WTC11 (cell line): ENCODE measurements at regions not wholly inside any gene's neighbourhood (a gene's known extent, or its start where the extent isn't known, plus 50 kb on each side); places are given as distances from the start of the nearest gene placed in this dataset.

Source experiments
- ATAC-seq: fragments of 200-7000 bp; cut with Tn5 transposase; 2 replicates; pipeline ENCODE4 v1.10.0; 2021; ENCODE audit warnings: mild to moderate bottlenecking, moderate library complexity
- CTCF ChIA-PET: fragments of 300-600 bp; sonication (Branson Sonifier 250); formaldehyde crosslinking; loops from one replicate; lab custom pipeline; 2021; ENCODE audit warnings: antibody characterized with exemption; lab: Charles Lee
- POLR2A ChIA-PET: fragments of 350-600 bp; sonication (Branson Sonifier 250); formaldehyde crosslinking; loops from one replicate; lab custom pipeline; 2021; ENCODE audit warnings: antibody characterized with exemption; lab: Charles Lee
- DNase-seq: peaks from one replicate; pipeline ENCODE4 v3.0.0; 2021; ENCODE audit warnings: low spot score
- H3K27ac Mint-ChIP-seq: 2 replicates; pipeline ENCODE4 v1.8.0; 2021; ENCODE audit warnings: mixed read lengths
- H3K27me3 Mint-ChIP-seq: 2 replicates; pipeline ENCODE4 v1.8.0; 2021; ENCODE audit warnings: low read depth, mild to moderate bottlenecking, moderate library complexity, mixed read lengths
- H3K36me3 Mint-ChIP-seq: 2 replicates; pipeline ENCODE4 v1.8.0; 2021; ENCODE audit warnings: mixed read lengths
- H3K4me1 Mint-ChIP-seq: 2 replicates; pipeline ENCODE4 v1.8.0; 2022; ENCODE audit warnings: mixed read lengths
- H3K4me3 Mint-ChIP-seq: 2 replicates; pipeline ENCODE4 v1.8.0; 2021; ENCODE audit warnings: mild to moderate bottlenecking, moderate library complexity, mixed read lengths
- H3K9me3 Mint-ChIP-seq: 2 replicates; pipeline ENCODE4 v1.8.0; 2021; ENCODE audit warnings: mixed read lengths
- ATF2 ChIP-seq: sonication (generic); formaldehyde crosslinking; IDR thresholded peaks from 2 replicates; pipeline ENCODE4 v1.8.1; 2022; ENCODE audit warnings: low read depth, missing genetic modification reagents, borderline replicate concordance
- CDX4 ChIP-seq: fragments of 250-450 bp; sonication (Bioruptor Pico); IDR thresholded peaks from 2 replicates; pipeline ENCODE4 v1.9.0; 2021; ENCODE audit warnings: moderate library complexity, mild to moderate bottlenecking, inconsistent platforms, borderline replicate concordance
- CREM ChIP-seq: sonication (generic); formaldehyde crosslinking; IDR thresholded peaks from 2 replicates; pipeline ENCODE4 v1.8.1; 2022; ENCODE audit warnings: mild to moderate bottlenecking, missing genetic modification reagents, moderate library complexity
- E2F1 ChIP-seq: sonication (generic); formaldehyde crosslinking; IDR thresholded peaks from 2 replicates; pipeline ENCODE4 v1.8.0; 2022; ENCODE audit warnings: mild to moderate bottlenecking, missing genetic modification reagents
- ELF4 ChIP-seq: sonication (generic); formaldehyde crosslinking; IDR thresholded peaks from 2 replicates; pipeline ENCODE4 v1.8.1; 2022; ENCODE audit warnings: low read depth, mild to moderate bottlenecking, moderate library complexity, missing genetic modification reagents
- ETV6 ChIP-seq: sonication (generic); formaldehyde crosslinking; IDR thresholded peaks from 2 replicates; pipeline ENCODE4 v1.8.1; 2022; ENCODE audit warnings: mild to moderate bottlenecking, missing genetic modification reagents
- GABPB1 ChIP-seq: sonication (generic); formaldehyde crosslinking; IDR thresholded peaks from 2 replicates; pipeline ENCODE4 v1.8.1; 2023; ENCODE audit warnings: mild to moderate bottlenecking, missing genetic modification reagents
- HMGXB4 ChIP-seq: sonication (generic); formaldehyde crosslinking; IDR thresholded peaks from 2 replicates; pipeline ENCODE4 v1.8.1; 2023; ENCODE audit warnings: mild to moderate bottlenecking, moderate library complexity, missing genetic modification reagents
- IRF1 ChIP-seq: sonication (generic); formaldehyde crosslinking; IDR thresholded peaks from 2 replicates; pipeline ENCODE4 v1.8.0; 2023; ENCODE audit warnings: missing genetic modification reagents
- IRF2 ChIP-seq: sonication (generic); formaldehyde crosslinking; IDR thresholded peaks from 2 replicates; pipeline ENCODE4 v1.8.0; 2022; ENCODE audit warnings: low read depth, missing genetic modification reagents, borderline replicate concordance
- MLX ChIP-seq: sonication (generic); formaldehyde crosslinking; IDR thresholded peaks from 2 replicates; pipeline ENCODE4 v1.8.1; 2023; ENCODE audit warnings: mild to moderate bottlenecking, missing genetic modification reagents, moderate library complexity
- NFE2L1 ChIP-seq: sonication (generic); formaldehyde crosslinking; IDR thresholded peaks from 2 replicates; pipeline ENCODE4 v1.8.1; 2023; ENCODE audit warnings: missing genetic modification reagents
- OVOL2 ChIP-seq: fragments of 250-450 bp; sonication (Bioruptor Pico); IDR thresholded peaks from 2 replicates; pipeline ENCODE4 v1.9.0; 2021; ENCODE audit warnings: mild to moderate bottlenecking, borderline replicate concordance
- PRRX2 ChIP-seq: fragments of 250-450 bp; sonication (Bioruptor Pico); IDR thresholded peaks from 2 replicates; pipeline ENCODE4 v1.8.0; 2021; ENCODE audit warnings: mild to moderate bottlenecking
- RORB ChIP-seq: fragments of 250-450 bp; sonication (Bioruptor Pico); IDR thresholded peaks from 2 replicates; pipeline ENCODE4 v1.9.0; 2021; ENCODE audit warnings: mild to moderate bottlenecking
- STAT6 ChIP-seq: sonication (generic); formaldehyde crosslinking; conservative IDR thresholded peaks from 2 replicates; pipeline ENCODE4 v1.8.1; 2023; ENCODE audit warnings: mild to moderate bottlenecking, low read depth, missing genetic modification reagents, moderate library complexity
- TEAD1 ChIP-seq: sonication (generic); formaldehyde crosslinking; IDR thresholded peaks from 2 replicates; pipeline ENCODE4 v1.8.0; 2022; ENCODE audit warnings: mild to moderate bottlenecking, missing genetic modification reagents
- TP53 ChIP-seq: sonication (generic); formaldehyde crosslinking; IDR thresholded peaks from 2 replicates; pipeline ENCODE4 v1.8.1; 2023; ENCODE audit warnings: mild to moderate bottlenecking, missing genetic modification reagents
- ZBTB21 ChIP-seq: sonication (generic); formaldehyde crosslinking; IDR thresholded peaks from 2 replicates; pipeline ENCODE4 v1.8.1; 2023; ENCODE audit warnings: mild to moderate bottlenecking, missing genetic modification reagents, borderline replicate concordance
- ZNF425 ChIP-seq: fragments of 250-450 bp; sonication (Bioruptor Pico); conservative IDR thresholded peaks from 2 replicates; pipeline ENCODE4 v1.9.0; 2021; ENCODE audit warnings: mild to moderate bottlenecking
- ZNF671 ChIP-seq: fragments of 250-450 bp; sonication (Bioruptor Pico); IDR thresholded peaks from 2 replicates; pipeline ENCODE4 v1.8.0; 2021; ENCODE audit warnings: mild to moderate bottlenecking

- TF ChIP-seq MLX (CRISPR knock-in tag) = no peak
Observed at GRCh38 chrX:129097668-129098067, 425.6 kb downstream of the SMARCA1 start (continued).

- Mint-ChIP-seq H3K36me3 (peaks cover 28% of the 10 kb centered on the region), H3K9me3 (peaks cover 3% of the 10 kb centered on the region; the same call in 1 of the 2 replicates), H3K4me1 (peaks cover 66% of the 10 kb centered on the region), H3K27ac (no peak overlapping the region), H3K27me3 (no peaks in the 10 kb centered on the region), H3K4me3 (no peak overlapping the region)
- POLR2A ChIA-PET = no interaction called here
- ATAC-seq = no peak
- CTCF ChIA-PET = no interaction called here
- DNase-seq = no peak
- no peak for TF ChIP-seq ELF4 (CRISPR knock-in tag)
- no peak for TF ChIP-seq TEAD1 (CRISPR knock-in tag)
- no peak for TF ChIP-seq OVOL2 (CRISPR knock-in tag)
- TF ChIP-seq STAT6 = no peak
- no peak for TF ChIP-seq RORB (CRISPR knock-in tag)
- no peak for TF ChIP-seq ATF2 (CRISPR knock-in tag)
- TF ChIP-seq GABPB1 (CRISPR knock-in tag) = no peak
- TF ChIP-seq HMGXB4 (CRISPR knock-in tag) = no peak
- no peak for TF ChIP-seq PRRX2
- no peak for TF ChIP-seq CDX4 (CRISPR knock-in tag)
- no peak for TF ChIP-seq TP53 (CRISPR knock-in tag)
- TF ChIP-seq CREM (CRISPR knock-in tag) = no peak
- no peak for TF ChIP-seq IRF1 (CRISPR knock-in tag)
- no peak for TF ChIP-seq ZBTB21 (CRISPR knock-in tag)
Observed at GRCh38 chrX:129093706-129094105, 429.6 kb downstream of the SMARCA1 start.

GRCh38 chrX:129092757-129093156, 430.5 kb downstream of the SMARCA1 start:
- H3K27ac Mint-ChIP-seq = peak overlapping the region; percentile 99
- H3K27me3 Mint-ChIP-seq = no peaks in the 10 kb centered on the region
- no peaks in the 10 kb centered on the region for H3K9me3 Mint-ChIP-seq
- peaks cover 65% of the 10 kb centered on the region for H3K4me1 Mint-ChIP-seq
- ATAC-seq = no peak
- no peak for DNase-seq
- ChIA-PET POLR2A (no interaction called here), CTCF (no interaction called here)
- peaks cover 25% of the 10 kb centered on the region for H3K36me3 Mint-ChIP-seq
- peak overlapping the region; percentile 55 for H3K4me3 Mint-ChIP-seq
- TF ChIP-seq ETV6 (CRISPR knock-in tag) = no peak
- TF ChIP-seq ZNF425 (CRISPR knock-in tag) = no peak
- TF ChIP-seq OVOL2 (CRISPR knock-in tag) = no peak
- no peak for TF ChIP-seq NFE2L1 (CRISPR knock-in tag)
- no peak for TF ChIP-seq IRF2 (CRISPR knock-in tag)
- TF ChIP-seq ZNF671 (CRISPR knock-in tag) = no peak
- no peak for TF ChIP-seq E2F1 (CRISPR knock-in tag)
